ENCODE measurements at regions not wholly inside any gene's neighbourhood (a gene's known extent, or its start where the extent isn't known, plus 50 kb on each side); places are given as distances from the start of the nearest gene placed in this dataset.

DNA sequence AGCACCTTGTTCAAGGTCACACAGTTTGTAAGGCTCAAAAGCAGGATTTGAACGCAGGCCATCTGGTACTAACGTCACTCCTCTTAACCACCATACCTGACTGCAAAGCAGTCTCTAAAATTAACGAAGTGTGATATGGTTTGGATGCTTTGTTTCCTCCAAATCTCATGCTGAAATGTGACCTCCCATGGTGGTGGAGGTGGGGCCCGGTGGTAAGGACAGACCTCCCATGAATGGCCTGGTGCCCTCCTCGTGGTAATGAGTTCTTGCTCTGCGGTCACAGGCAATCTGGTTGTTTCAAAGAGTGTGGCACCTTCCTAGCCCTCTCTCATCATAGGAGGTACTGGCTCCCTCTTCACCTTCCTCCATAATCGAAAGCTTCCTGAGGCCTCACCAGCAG is 102.2 kb upstream of the BCL2L14 start:
- POLR2A ChIA-PET, result no interaction called here

DNA sequence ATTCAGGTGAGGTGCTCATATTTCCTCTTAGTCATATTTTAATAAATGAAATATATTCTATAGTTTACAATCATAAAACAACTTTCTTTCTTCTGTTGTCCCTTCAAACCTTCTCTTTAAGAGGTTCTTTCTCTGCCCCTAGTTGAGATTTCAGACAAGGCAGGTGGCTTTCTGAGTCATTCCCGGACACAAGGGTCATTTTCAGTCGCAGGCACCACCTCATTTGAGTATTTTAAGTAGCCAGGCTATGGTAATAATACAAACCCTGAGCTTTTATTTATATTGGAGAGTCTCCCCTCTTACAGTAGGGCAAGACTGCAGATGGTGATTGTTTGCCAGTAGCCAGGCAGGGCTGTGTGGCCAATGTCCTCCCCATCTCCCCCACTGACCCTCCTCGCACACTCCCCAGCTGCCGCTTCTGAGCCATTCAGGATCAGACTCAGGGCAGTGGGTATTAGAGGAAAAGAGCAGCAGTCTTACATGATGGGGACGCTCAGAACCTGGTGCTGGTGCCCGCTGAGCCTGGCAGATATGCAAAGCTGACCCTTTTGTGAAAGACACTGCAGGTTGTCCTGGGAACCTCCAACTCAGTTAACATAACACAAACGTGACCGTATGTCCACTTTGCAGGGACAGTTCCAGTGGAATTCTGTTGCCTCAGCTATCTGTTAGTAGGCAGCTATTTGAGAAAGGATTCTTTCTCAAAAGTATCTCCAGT is 101.1 kb upstream of the BCL2L14 start:
- CTCF ChIA-PET, result interaction anchor here (0.8 to 1.2 kb wide), 4 partner anchors 8 to 18 kb away, joined by 3 to 4 read pairs (median 3); no protein-coding TSS in a partner anchor
- peaks cover 4% of the 10 kb centered on the region for H3K27me3 ChIP-seq (ENCODE audit: control insufficient read depth, insufficient read depth, low read length)
- no peaks in the 10 kb centered on the region for H3K36me3 ChIP-seq (ENCODE audit: control insufficient read depth, insufficient read depth, low read length)
- TF ChIP-seq, protein P1, sequence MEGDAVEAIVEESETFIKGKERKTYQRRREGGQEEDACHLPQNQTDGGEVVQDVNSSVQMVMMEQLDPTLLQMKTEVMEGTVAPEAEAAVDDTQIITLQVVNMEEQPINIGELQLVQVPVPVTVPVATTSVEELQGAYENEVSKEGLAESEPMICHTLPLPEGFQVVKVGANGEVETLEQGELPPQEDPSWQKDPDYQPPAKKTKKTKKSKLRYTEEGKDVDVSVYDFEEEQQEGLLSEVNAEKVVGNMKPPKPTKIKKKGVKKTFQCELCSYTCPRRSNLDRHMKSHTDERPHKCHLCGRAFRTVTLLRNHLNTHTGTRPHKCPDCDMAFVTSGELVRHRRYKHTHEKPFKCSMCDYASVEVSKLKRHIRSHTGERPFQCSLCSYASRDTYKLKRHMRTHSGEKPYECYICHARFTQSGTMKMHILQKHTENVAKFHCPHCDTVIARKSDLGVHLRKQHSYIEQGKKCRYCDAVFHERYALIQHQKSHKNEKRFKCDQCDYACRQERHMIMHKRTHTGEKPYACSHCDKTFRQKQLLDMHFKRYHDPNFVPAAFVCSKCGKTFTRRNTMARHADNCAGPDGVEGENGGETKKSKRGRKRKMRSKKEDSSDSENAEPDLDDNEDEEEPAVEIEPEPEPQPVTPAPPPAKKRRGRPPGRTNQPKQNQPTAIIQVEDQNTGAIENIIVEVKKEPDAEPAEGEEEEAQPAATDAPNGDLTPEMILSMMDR (IDR thresholded peaks at IDR 0.05; ENCODE audit: insufficient read depth, low read depth, low read length), result no peak
- POLR2A ChIA-PET, result no interaction called here
- no peak overlapping the region for H3K4me3 ChIP-seq (ENCODE audit: low read depth, low read length)
- no peak for DNase-seq (ENCODE audit: low read depth)

More for the DNA sequence above, 102.2 kb upstream of the BCL2L14 start:
- DNase-seq (ENCODE audit: low read depth), result no peak
- Histone ChIP-seq H3K4me3 (ENCODE audit: low read depth, low read length) (no peak overlapping the region), H3K27me3 (ENCODE audit: control insufficient read depth, insufficient read depth, low read length) (peaks cover 2% of the 10 kb centered on the region), H3K36me3 (ENCODE audit: control insufficient read depth, insufficient read depth, low read length) (no peaks in the 10 kb centered on the region)
- TF ChIP-seq, protein P1 (IDR thresholded peaks at IDR 0.05; ENCODE audit: insufficient read depth, low read depth, low read length), result no peak
- CTCF ChIA-PET, result no interaction called here

- CTCF ChIA-PET, result interaction anchor here (0.8 to 1.2 kb wide), 4 partner anchors 9 to 19 kb away, joined by 3 to 4 read pairs (median 3); no protein-coding TSS in a partner anchor
Observed at GRCh38 chr12:11970155-11970520, 100.6 kb upstream of the BCL2L14 start.

DNA sequence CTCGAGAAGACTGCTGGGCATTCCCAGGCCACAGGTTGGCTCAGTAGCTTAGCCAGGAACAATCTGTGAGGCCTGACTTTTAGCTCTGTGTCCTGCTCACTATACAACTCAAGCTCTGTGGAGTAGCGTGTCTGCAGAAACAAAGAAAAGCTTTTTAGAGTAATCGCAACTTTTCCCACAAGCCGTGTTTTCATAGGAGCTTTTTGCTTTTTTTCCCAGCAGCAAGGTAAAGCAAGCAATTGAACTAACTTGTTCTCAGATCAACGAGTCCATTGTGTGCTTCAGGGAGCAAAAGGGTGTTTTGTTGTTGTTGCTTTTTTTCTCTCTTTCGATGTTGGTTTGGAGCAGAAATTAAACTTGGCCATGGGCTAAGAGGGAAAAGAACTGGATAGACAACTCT is 97.3 kb upstream of the BCL2L14 start:
- CTCF ChIA-PET, result interaction anchor here (0.6 to 1.0 kb wide), 2 partner anchors 18 to 415 kb away, joined by 3 read pairs; no protein-coding TSS in a partner anchor
- POLR2A ChIA-PET, result no interaction called here
- TF ChIP-seq, protein P1 (IDR thresholded peaks at IDR 0.05; ENCODE audit: insufficient read depth, low read depth, low read length), result no peak
- no peak overlapping the region for H3K4me3 ChIP-seq (ENCODE audit: low read depth, low read length)
- DNase-seq (ENCODE audit: low read depth), result no peak
- H3K27me3 ChIP-seq (ENCODE audit: control insufficient read depth, insufficient read depth, low read length), result peaks cover 4% of the 10 kb centered on the region
- no peaks in the 10 kb centered on the region for H3K36me3 ChIP-seq (ENCODE audit: control insufficient read depth, insufficient read depth, low read length)

More at GRCh38 chr12:11970155-11970520, 100.6 kb upstream of the BCL2L14 start:
- DNase-seq (ENCODE audit: low read depth), result no peak
- POLR2A ChIA-PET, result no interaction called here
- H3K4me3 ChIP-seq (ENCODE audit: low read depth, low read length), result no peak overlapping the region
- H3K36me3 ChIP-seq (ENCODE audit: control insufficient read depth, insufficient read depth, low read length), result no peaks in the 10 kb centered on the region
- peaks cover 4% of the 10 kb centered on the region for H3K27me3 ChIP-seq (ENCODE audit: control insufficient read depth, insufficient read depth, low read length)
- TF ChIP-seq, protein P1 (IDR thresholded peaks at IDR 0.05; ENCODE audit: insufficient read depth, low read depth, low read length), result no peak

DNA sequence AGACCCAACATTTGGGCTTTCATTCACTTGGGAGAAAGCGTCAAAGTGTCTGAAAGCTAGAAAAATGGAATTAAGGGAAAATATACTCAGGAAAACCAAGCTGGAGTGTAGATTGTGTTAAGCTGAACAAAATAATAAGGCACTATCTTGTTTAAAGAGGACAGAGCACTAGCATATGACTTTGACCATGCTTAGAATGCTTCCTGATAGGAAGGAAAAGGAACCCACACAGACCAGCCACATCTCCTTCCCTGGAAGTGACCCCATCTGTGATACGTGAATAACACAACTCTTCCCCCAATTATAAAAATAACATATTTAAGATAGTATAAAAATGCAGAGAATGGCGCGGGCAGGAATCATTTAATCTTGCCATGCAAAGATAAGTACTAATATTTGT is 94.7 kb upstream of the BCL2L14 start:
- POLR2A ChIA-PET, result no interaction called here

More for the DNA sequence above, 94.7 kb upstream of the BCL2L14 start:
- Histone ChIP-seq H3K36me3 (ENCODE audit: control insufficient read depth, insufficient read depth, low read length) (no peaks in the 10 kb centered on the region), H3K27me3 (ENCODE audit: control insufficient read depth, insufficient read depth, low read length) (peaks cover 5% of the 10 kb centered on the region), H3K4me3 (ENCODE audit: low read depth, low read length) (no peak overlapping the region)
- TF ChIP-seq, protein P1 (IDR thresholded peaks at IDR 0.05; ENCODE audit: insufficient read depth, low read depth, low read length), result no peak
- CTCF ChIA-PET, result no interaction called here
- DNase-seq (ENCODE audit: low read depth), result no peak
